Endodermal cell (in vitro differentiated cells): ENCODE measurements at regions not wholly inside any gene's neighbourhood (a gene's known extent, or its start where the extent isn't known, plus 50 kb on each side); places are given as distances from the start of the nearest gene placed in this dataset.

Source experiments
- DNase-seq: peaks from one replicate; pipeline ENCODE4 v3.0.0-alpha.2; 2017
- H3K27ac ChIP-seq: 2 replicates; pipeline ENCODE4 v1.5.1; 2013; ENCODE audit warnings: mild to moderate bottlenecking, low read depth, low read length, moderate library complexity
- H3K27me3 ChIP-seq: 2 replicates; pipeline ENCODE4 v1.6.1; 2013; ENCODE audit warnings: mild to moderate bottlenecking, low read length, moderate library complexity; ENCODE audit not compliant: insufficient read depth, control insufficient read depth, poor library complexity, severe bottlenecking
- H3K36me3 ChIP-seq: 2 replicates; pipeline ENCODE4 v1.7.0; 2013; ENCODE audit warnings: mild to moderate bottlenecking, low read length, moderate library complexity; ENCODE audit not compliant: control insufficient read depth, insufficient read depth
- H3K4me1 ChIP-seq: one replicate; pipeline ENCODE4 v1.7.0; 2013; ENCODE audit warnings: low read length; ENCODE audit not compliant: control insufficient read depth, insufficient read depth
- H3K4me3 ChIP-seq: 2 replicates; pipeline ENCODE4 v1.5.1; 2013; ENCODE audit warnings: mild to moderate bottlenecking, low read length, moderate library complexity
- H3K9ac ChIP-seq: 2 replicates; pipeline ENCODE4 v1.6.1; 2013; ENCODE audit warnings: mild to moderate bottlenecking, low read length, moderate library complexity; ENCODE audit not compliant: poor library complexity, severe bottlenecking; ENCODE audit errors: extremely low read depth
- H3K9me3 ChIP-seq: 2 replicates; pipeline ENCODE4 v1.6.1; 2013; ENCODE audit warnings: mild to moderate bottlenecking, low read length, moderate library complexity; ENCODE audit not compliant: control insufficient read depth
- H3K27ac Mint-ChIP-seq: 2 replicates; pipeline ENCODE4 v1.8.0; 2020; ENCODE audit warnings: mixed read lengths
- H3K27me3 Mint-ChIP-seq: 2 replicates; pipeline ENCODE4 v1.8.0; 2021; ENCODE audit warnings: mild to moderate bottlenecking, mixed read lengths; ENCODE audit not compliant: insufficient read depth
- H3K36me3 Mint-ChIP-seq: 2 replicates; pipeline ENCODE4 v1.8.0; 2020; ENCODE audit warnings: low read depth, mixed read lengths
- H3K4me1 Mint-ChIP-seq: 2 replicates; pipeline ENCODE4 v1.8.0; 2020; ENCODE audit warnings: mixed read lengths
- H3K4me3 Mint-ChIP-seq: 2 replicates; pipeline ENCODE4 v1.8.0; 2020; ENCODE audit warnings: mild to moderate bottlenecking, moderate library complexity, mixed read lengths
- H3K9me3 Mint-ChIP-seq: 2 replicates; pipeline ENCODE4 v1.8.0; 2020; ENCODE audit warnings: mild to moderate bottlenecking, mixed read lengths
- CTCF ChIP-seq: fragments of 200-600 bp; sonication (generic); conservative IDR thresholded peaks from 2 replicates; pipeline ENCODE4 v1.5.0; 2021; ENCODE audit warnings: antibody characterized with exemption, mild to moderate bottlenecking
- WGBS, 2 experiments: methylation state at CpG; one replicate each; pipeline versions ENCODE4 v1.1.5 to v1.1.7; 2013; ENCODE audit warnings: missing lambda C conversion rate in 2 of 2, mixed read lengths in 1 of 2; ENCODE audit not compliant: insufficient coverage in 1 of 2, insufficient read length in 1 of 2; 5-methylcytosine and 5-hydroxymethylcytosine counted together

- peaks cover 30% of the 10 kb centered on the region for H3K27me3 ChIP-seq
- DNase-seq: no peak
- Mint-ChIP-seq H3K4me3 (no peak overlapping the region), H3K36me3 (no peaks in the 10 kb centered on the region), H3K27me3 (peaks cover 45% of the 10 kb centered on the region), H3K27ac (no peak overlapping the region), H3K4me1 (peaks cover 19% of the 10 kb centered on the region), H3K9me3 (peaks cover 1% of the 10 kb centered on the region)
- no peaks in the 10 kb centered on the region for H3K36me3 ChIP-seq
- no peak overlapping the region for H3K4me3 ChIP-seq
- H3K9me3 ChIP-seq: peaks cover 6% of the 10 kb centered on the region
- 87 to 93% methylated on average over 3 of the region's 3 CpGs for WGBS, 2 experiments
- no peak overlapping the region for H3K27ac ChIP-seq
- no peak overlapping the region for H3K9ac ChIP-seq
- H3K4me1 ChIP-seq: peaks cover 3% of the 10 kb centered on the region
- TF ChIP-seq CTCF: no peak
Measured at GRCh38 chr5:116881921-116882531, 307.4 kb upstream of the SEMA6A start.

- no peak overlapping the region for H3K4me3 ChIP-seq
- WGBS, 2 experiments: 100% methylated on average over 1 of the region's 1 CpG; no CpG with 5 or more reads in 1 of the 2 experiments
- no peak overlapping the region for H3K27ac ChIP-seq
- H3K27me3 ChIP-seq: peaks cover 20% of the 10 kb centered on the region
- Mint-ChIP-seq H3K4me3 (no peak overlapping the region), H3K4me1 (peaks cover 17% of the 10 kb centered on the region), H3K27ac (no peak overlapping the region), H3K27me3 (peaks cover 36% of the 10 kb centered on the region), H3K9me3 (peaks cover 1% of the 10 kb centered on the region), H3K36me3 (no peaks in the 10 kb centered on the region)
- no peak for TF ChIP-seq CTCF
- no peak overlapping the region for H3K9ac ChIP-seq
- H3K9me3 ChIP-seq: peaks cover 6% of the 10 kb centered on the region
- DNase-seq: no peak
- no peaks in the 10 kb centered on the region for H3K36me3 ChIP-seq
- H3K4me1 ChIP-seq: no peaks in the 10 kb centered on the region
Measured at GRCh38 chr5:116880601-116881000, 306.0 kb upstream of the SEMA6A start.

GRCh38 chr5:116880150-116880549 lies 305.5 kb upstream of the SEMA6A start:
- Mint-ChIP-seq H3K36me3 (no peaks in the 10 kb centered on the region), H3K27me3 (peaks cover 31% of the 10 kb centered on the region), H3K27ac (no peak overlapping the region), H3K4me3 (no peak overlapping the region), H3K9me3 (peaks cover 1% of the 10 kb centered on the region), H3K4me1 (peaks cover 17% of the 10 kb centered on the region)
- Histone ChIP-seq H3K27ac (no peak overlapping the region), H3K36me3 (no peaks in the 10 kb centered on the region), H3K9me3 (peaks cover 6% of the 10 kb centered on the region), H3K4me3 (no peak overlapping the region), H3K4me1 (no peaks in the 10 kb centered on the region), H3K27me3 (peaks cover 15% of the 10 kb centered on the region), H3K9ac (no peak overlapping the region)
- no peak for TF ChIP-seq CTCF
- no peak for DNase-seq
